Keratinocyte (primary cell): ENCODE measurements at regions not wholly inside any gene's neighbourhood (a gene's known extent, or its start where the extent isn't known, plus 50 kb on each side); places are given as distances from the start of the nearest gene placed in this dataset.

ENCODE experiments used
- DNase-seq: peaks from one replicate; pipeline ENCODE4 v3.0.0-alpha.2; 2011; ENCODE audit warnings: low read depth, missing footprints, low spot score
- FAIRE-seq: peaks from 2 replicates; lab custom pipeline; 2011; peaks lifted over from hg19 to GRCh38; lab: Jason Lieb, UNC
- H2AFZ ChIP-seq: 2 replicates; pipeline ENCODE4 v1.6.0; 2012; ENCODE audit warnings: low read length, control low read depth, inconsistent platforms; ENCODE audit not compliant: control insufficient read depth
- H3K27ac ChIP-seq: 2 replicates; pipeline ENCODE4 v1.5.1; 2011; ENCODE audit warnings: low read length; ENCODE audit not compliant: control insufficient read depth, insufficient read depth
- H3K27me3 ChIP-seq: 3 replicates; pipeline ENCODE4 v1.6.0; 2011; ENCODE audit warnings: low read length; ENCODE audit not compliant: control insufficient read depth, insufficient read depth; ENCODE audit errors: extremely low read depth
- H3K36me3 ChIP-seq, 2 experiments: 2 replicates in 1 of 2; 3 replicates in 1 of 2; pipeline ENCODE4 v1.5.1; 2011; ENCODE audit warnings: low read length in 2 of 2, mild to moderate bottlenecking in 1 of 2; ENCODE audit not compliant: control insufficient read depth in 2 of 2, insufficient read depth in 2 of 2; ENCODE audit errors: extremely low read depth in 1 of 2
- H3K4me1 ChIP-seq: 3 replicates; pipeline ENCODE4 v1.5.1; 2011; ENCODE audit warnings: low read length; ENCODE audit not compliant: control insufficient read depth, insufficient read depth; ENCODE audit errors: extremely low read depth
- H3K4me2 ChIP-seq: 3 replicates; pipeline ENCODE4 v1.6.0; 2011; ENCODE audit warnings: low read depth, low read length; ENCODE audit not compliant: control insufficient read depth, insufficient read depth; ENCODE audit errors: extremely low read depth
- H3K4me3 ChIP-seq, 3 experiments: fragments of 200-600 bp in 1 of 3; sonication (generic) in 1 of 3; 2 replicates in 2 of 3; 3 replicates in 1 of 3; pipeline ENCODE4 v1.5.1; 2011 to 2016; ENCODE audit warnings: low read length in 3 of 3, mild to moderate bottlenecking in 3 of 3, control low read depth in 2 of 3, inconsistent platforms in 1 of 3, low read depth in 1 of 3, mixed read lengths in 1 of 3, mixed run types in 1 of 3, moderate library complexity in 1 of 3; ENCODE audit not compliant: control insufficient read depth in 2 of 3, insufficient read depth in 2 of 3; ENCODE audit errors: extremely low read depth in 1 of 3
- H3K79me2 ChIP-seq: 2 replicates; pipeline ENCODE4 v1.6.0; 2012; ENCODE audit warnings: low read length; ENCODE audit not compliant: control insufficient read depth, insufficient read depth
- H3K9ac ChIP-seq: 3 replicates; pipeline ENCODE4 v1.6.0; 2011; ENCODE audit warnings: low read length; ENCODE audit not compliant: control insufficient read depth, insufficient read depth; ENCODE audit errors: extremely low read depth
- H3K9me1 ChIP-seq: 3 replicates; pipeline ENCODE4 v1.6.0; 2011; ENCODE audit warnings: low read length; ENCODE audit not compliant: control insufficient read depth, insufficient read depth; ENCODE audit errors: extremely low read depth
- H3K9me3 ChIP-seq: 2 replicates; pipeline ENCODE4 v1.5.1; 2012; ENCODE audit warnings: low read depth, low read length; ENCODE audit not compliant: control insufficient read depth
- H4K20me1 ChIP-seq: 3 replicates; pipeline ENCODE4 v1.6.0; 2011; ENCODE audit warnings: low read length; ENCODE audit not compliant: control insufficient read depth, insufficient read depth; ENCODE audit errors: extremely low read depth
- EZH2 ChIP-seq: IDR thresholded peaks from one replicate; pipeline ENCODE4 v1.6.1; 2012; ENCODE audit warnings: inconsistent platforms, mild to moderate bottlenecking, low read length, moderate library complexity
- dilution Hi-C: fragments of 300-500 bp; cut with MboI; formaldehyde crosslinking; loops from one replicate; pipeline ENCODE4 v1.7.0; 2020; ENCODE audit warnings: low sequenced_read_pairs; ENCODE audit not compliant: extremely low pct_ligation_motif_present
- TF ChIP-seq, protein P1 (sequence below), 3 experiments: IDR thresholded peaks in 1 of 3; conservative IDR thresholded peaks in 1 of 3; optimal IDR thresholded peaks in 1 of 3; 2 replicates in 2 of 3; 3 replicates in 1 of 3; pipeline versions ENCODE3 to v1.5.1; 2011; ENCODE audit warnings: low read length in 3 of 3, mild to moderate bottlenecking in 3 of 3, moderate library complexity in 2 of 3, control low read depth in 1 of 3, inconsistent platforms in 1 of 3; ENCODE audit not compliant: insufficient read depth in 2 of 3; ENCODE audit errors: extremely low read depth in 1 of 3

DNA sequence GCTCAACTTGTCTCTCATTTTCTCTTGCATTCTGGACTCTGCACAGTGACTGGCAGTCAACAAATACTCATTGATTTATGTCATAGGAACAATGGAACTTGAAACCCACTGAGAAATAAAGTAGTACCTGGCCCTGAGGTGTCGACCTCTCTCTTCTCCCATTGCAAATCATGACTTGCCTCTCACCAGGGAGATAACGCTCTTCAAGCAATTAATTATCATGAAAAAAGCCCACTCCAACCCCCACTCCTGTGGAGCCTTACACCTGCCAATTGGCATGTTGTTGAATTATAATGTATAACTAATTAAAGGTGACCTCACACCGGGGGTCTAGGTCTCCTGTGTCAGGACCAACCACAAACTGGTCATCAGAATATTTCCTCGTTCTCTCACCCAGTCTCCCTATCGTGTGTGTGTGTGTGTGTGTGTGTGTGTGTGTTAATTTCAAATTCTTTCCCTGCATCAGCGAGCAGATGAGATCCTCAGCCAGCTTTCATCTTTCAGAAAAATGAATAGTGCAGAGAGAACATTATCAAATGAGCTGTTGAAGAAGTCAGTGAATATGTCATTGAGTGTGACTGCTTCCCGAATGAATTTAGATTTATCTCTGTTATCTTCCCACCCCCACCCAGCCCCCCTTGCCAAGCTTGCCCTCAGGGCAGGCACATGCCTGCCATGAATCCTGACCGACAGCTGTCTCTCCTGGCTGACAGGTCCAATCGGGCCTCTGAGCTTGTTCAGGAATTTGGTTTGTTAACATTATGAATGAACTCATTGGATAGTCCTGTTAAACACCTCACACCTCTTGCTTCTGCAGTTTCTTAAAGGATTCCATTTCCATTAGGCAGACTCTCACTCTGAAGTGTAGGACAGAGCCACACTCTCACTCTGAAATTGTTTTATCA, 357.4 kb downstream of the INSC start:
- no peaks in the 10 kb centered on the region for H3K79me2 ChIP-seq
- H3K27ac ChIP-seq = no peak overlapping the region
- no peak overlapping the region for H3K4me2 ChIP-seq
- no peaks in the 10 kb centered on the region for H3K9me1 ChIP-seq
- dilution Hi-C loops = no loop called here
- TF ChIP-seq, protein P1, sequence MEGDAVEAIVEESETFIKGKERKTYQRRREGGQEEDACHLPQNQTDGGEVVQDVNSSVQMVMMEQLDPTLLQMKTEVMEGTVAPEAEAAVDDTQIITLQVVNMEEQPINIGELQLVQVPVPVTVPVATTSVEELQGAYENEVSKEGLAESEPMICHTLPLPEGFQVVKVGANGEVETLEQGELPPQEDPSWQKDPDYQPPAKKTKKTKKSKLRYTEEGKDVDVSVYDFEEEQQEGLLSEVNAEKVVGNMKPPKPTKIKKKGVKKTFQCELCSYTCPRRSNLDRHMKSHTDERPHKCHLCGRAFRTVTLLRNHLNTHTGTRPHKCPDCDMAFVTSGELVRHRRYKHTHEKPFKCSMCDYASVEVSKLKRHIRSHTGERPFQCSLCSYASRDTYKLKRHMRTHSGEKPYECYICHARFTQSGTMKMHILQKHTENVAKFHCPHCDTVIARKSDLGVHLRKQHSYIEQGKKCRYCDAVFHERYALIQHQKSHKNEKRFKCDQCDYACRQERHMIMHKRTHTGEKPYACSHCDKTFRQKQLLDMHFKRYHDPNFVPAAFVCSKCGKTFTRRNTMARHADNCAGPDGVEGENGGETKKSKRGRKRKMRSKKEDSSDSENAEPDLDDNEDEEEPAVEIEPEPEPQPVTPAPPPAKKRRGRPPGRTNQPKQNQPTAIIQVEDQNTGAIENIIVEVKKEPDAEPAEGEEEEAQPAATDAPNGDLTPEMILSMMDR (optimal IDR thresholded peaks at IDR 0.05 in 1 of 3, IDR thresholded peaks at IDR 0.05 in 1 of 3, conservative IDR thresholded peaks at IDR 0.05 in 1 of 3; ENCODE audit: extremely low read depth in 1 of 3, insufficient read depth in 2 of 3, low read length in 3 of 3) = no peak
- TF ChIP-seq EZH2 = no peak
- H3K36me3 ChIP-seq = no peaks in the 10 kb centered on the region
- H2AFZ ChIP-seq = no peak overlapping the region
- no peaks in the 10 kb centered on the region for H4K20me1 ChIP-seq
- H3K4me3 ChIP-seq = no peak overlapping the region
- DNase-seq (no peak), FAIRE-seq (no peak)
- H3K9me3 ChIP-seq = no peaks in the 10 kb centered on the region
- H3K27me3 ChIP-seq = no peaks in the 10 kb centered on the region
- no peak overlapping the region for H3K9ac ChIP-seq
- H3K4me1 ChIP-seq = no peaks in the 10 kb centered on the region

DNA sequence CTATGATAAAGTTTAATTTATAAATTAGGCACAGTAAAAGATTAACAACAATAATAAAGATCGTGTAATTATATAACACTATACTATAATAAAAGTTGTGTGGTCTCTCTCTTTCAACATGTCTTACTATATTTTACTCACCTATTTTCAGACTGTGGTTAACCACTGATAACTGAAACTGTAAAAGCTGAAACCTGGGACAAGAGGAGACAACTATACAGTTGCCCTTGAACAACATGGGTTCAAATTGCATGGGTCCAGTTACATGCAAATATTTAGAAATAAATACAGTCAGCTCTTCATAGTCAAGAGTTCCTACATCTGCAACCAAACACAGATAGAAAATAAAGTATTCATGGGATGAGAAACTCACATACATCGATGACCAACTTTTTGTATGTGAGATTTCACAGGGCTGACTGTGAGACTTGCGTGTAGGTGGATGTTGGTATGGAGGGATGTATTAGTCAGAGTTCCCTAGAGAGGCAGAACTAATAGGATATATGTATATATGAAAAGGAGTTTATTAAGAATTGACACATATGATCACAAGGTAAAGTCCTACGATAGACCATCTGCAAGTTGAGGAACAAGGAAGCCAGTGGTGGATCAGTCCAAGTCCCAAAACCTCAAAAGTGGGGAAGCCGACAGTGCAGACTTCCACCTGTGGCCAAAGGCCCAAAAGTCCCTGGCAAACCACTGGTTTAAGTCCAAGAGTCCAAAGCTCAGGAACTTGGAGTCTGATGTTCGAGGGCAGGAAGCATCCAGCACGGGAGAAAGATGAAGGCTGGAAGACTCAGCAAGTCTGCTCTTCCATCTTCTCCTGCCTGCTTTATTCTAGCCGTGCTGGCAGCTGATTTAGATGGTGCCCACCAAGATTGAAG, 359.5 kb downstream of the INSC start:
- Histone ChIP-seq H4K20me1 (no peaks in the 10 kb centered on the region), H3K27ac (no peak overlapping the region), H3K9me3 (no peaks in the 10 kb centered on the region), H3K4me1 (no peaks in the 10 kb centered on the region), H3K4me3 (no peak overlapping the region), H3K9me1 (no peaks in the 10 kb centered on the region), H3K9ac (no peak overlapping the region), H3K36me3 (no peaks in the 10 kb centered on the region), H2AFZ (no peak overlapping the region), H3K79me2 (no peaks in the 10 kb centered on the region), H3K27me3 (no peaks in the 10 kb centered on the region), H3K4me2 (no peak overlapping the region)
- FAIRE-seq (no peak), DNase-seq (no peak)
- no peak for TF ChIP-seq EZH2
- TF ChIP-seq, protein P1 (optimal IDR thresholded peaks at IDR 0.05 in 1 of 3, IDR thresholded peaks at IDR 0.05 in 1 of 3, conservative IDR thresholded peaks at IDR 0.05 in 1 of 3; ENCODE audit: extremely low read depth in 1 of 3, insufficient read depth in 2 of 3, low read length in 3 of 3) = no peak
- dilution Hi-C loops = no loop called here
